Activated CD4-positive, alpha-beta T cell treated with anti-CD3 and anti-CD28 coated beads for 36 hours (primary cell): ENCODE measurements at regions not wholly inside any gene's neighbourhood (a gene's known extent, or its start where the extent isn't known, plus 50 kb on each side); places are given as distances from the start of the nearest gene placed in this dataset.

Experiments used
- ATAC-seq: fragments of 200-7000 bp; cut with Tn5 transposase; one replicate; pipeline ENCODE4 v1.10.0; 2021; ENCODE audit warnings: mild to moderate bottlenecking, moderate library complexity
- CTCF ChIA-PET: fragments of 350-600 bp; sonication (Branson Sonifier 250); formaldehyde crosslinking; loops from one replicate; lab custom pipeline; 2021; ENCODE audit warnings: antibody characterized with exemption; lab: Charles Lee
- POLR2A ChIA-PET: fragments of 350-600 bp; sonication (Branson Sonifier 250); formaldehyde crosslinking; loops from one replicate; lab custom pipeline; 2021; ENCODE audit warnings: antibody characterized with exemption, inconsistent platforms; lab: Charles Lee
- DNase-seq: peaks from one replicate; pipeline ENCODE4 v3.0.0-alpha.2; 2020
- H3K27ac Mint-ChIP-seq: one replicate; pipeline ENCODE4 v1.8.0; 2021; ENCODE audit warnings: mixed read lengths
- H3K27me3 Mint-ChIP-seq: one replicate; pipeline ENCODE4 v1.8.0; 2021; ENCODE audit warnings: mixed read lengths
- H3K36me3 Mint-ChIP-seq: one replicate; pipeline ENCODE4 v1.8.0; 2021; ENCODE audit warnings: low read depth, mixed read lengths
- H3K4me1 Mint-ChIP-seq: one replicate; pipeline ENCODE4 v1.8.0; 2021; ENCODE audit warnings: mixed read lengths
- H3K4me3 Mint-ChIP-seq: one replicate; pipeline ENCODE4 v1.8.0; 2021; ENCODE audit warnings: mild to moderate bottlenecking, moderate library complexity, mixed read lengths
- H3K9me3 Mint-ChIP-seq: one replicate; pipeline ENCODE4 v1.8.0; 2021; ENCODE audit warnings: low read depth, mixed read lengths
- intact Hi-C, 2 experiments: fragments of 100-400 bp; cut with DNase I in 1 of 2; cut with micrococcal nuclease in 1 of 2; formaldehyde crosslinking; loops; one replicate each; pipeline versions ENCODE4 v1.14.2 to v1.15.1; 2022 to 2024; cut with DNase I, micrococcal nuclease

DNA sequence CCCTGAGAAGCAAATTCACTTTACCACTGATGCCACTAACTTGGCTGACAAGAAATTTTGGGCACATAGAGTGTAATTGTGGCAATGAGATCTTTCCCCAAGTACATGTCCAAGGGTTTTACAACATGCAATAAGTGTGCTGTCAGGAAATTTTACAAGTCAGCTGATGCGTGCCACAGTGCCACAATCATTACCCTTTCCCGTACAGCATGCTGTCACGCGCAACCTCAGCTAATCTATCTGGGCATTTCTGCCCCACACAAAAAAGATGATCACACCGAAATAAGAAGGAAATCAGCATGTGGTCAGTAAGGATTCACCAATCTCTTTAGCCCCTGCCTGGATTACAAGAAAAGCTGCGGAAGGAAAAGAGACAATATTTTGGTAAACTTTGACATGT, 163.6 kb upstream of the PREP start:
- peaks cover 2% of the 10 kb centered on the region for H3K4me1 Mint-ChIP-seq
- intact Hi-C loops, result no loop called here
- H3K36me3 Mint-ChIP-seq, result no peaks in the 10 kb centered on the region
- H3K27ac Mint-ChIP-seq, result no peak overlapping the region
- CTCF ChIA-PET, result no interaction called here
- peaks cover 4% of the 10 kb centered on the region for H3K9me3 Mint-ChIP-seq
- ATAC-seq (no peak), DNase-seq (no peak)
- H3K27me3 Mint-ChIP-seq, result peaks cover 14% of the 10 kb centered on the region
- H3K4me3 Mint-ChIP-seq, result no peak overlapping the region
- POLR2A ChIA-PET, result no interaction called here

DNA sequence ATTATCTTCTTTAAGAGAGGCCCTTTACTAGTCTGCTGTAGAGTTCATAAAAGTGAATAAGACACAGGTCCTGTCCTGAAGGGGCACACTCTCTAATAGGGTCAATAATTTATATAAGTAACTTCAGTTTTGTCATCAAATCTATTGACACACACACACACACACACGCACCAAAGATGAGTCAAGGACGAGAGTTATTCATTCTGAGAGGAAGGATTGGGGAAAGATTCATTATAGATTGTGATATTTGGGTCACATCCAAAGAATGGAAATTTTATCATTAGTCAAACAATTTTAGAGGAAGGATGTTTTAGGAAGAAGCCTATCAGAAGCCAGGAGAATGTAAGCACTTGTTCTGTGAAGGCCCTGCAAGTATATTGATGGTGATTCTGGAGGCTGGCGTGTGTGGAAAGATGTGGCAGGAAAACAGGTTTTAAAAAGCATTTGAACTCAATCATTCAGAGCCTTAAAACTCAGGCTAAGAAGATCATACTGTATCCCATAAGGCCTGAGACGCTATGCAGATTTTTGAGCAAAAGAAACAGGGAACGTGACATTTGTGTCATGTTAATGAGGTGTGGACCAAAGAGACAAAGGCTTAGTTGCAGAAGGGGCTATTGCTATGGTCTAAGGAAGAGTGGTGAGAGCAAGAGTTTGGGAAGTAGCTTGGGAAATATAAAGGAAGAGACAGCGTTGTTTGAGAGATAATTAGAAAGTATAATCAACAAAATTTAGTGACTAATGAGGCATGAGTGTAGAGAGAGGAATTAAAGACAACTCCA, 161.4 kb upstream of the PREP start:
- H3K4me1 Mint-ChIP-seq, result peaks cover 2% of the 10 kb centered on the region
- no peak overlapping the region for H3K27ac Mint-ChIP-seq
- H3K36me3 Mint-ChIP-seq, result no peaks in the 10 kb centered on the region
- ChIA-PET CTCF (no interaction called here), POLR2A (no interaction called here)
- peaks cover 7% of the 10 kb centered on the region for H3K27me3 Mint-ChIP-seq
- H3K9me3 Mint-ChIP-seq, result peaks cover 4% of the 10 kb centered on the region
- no peak overlapping the region for H3K4me3 Mint-ChIP-seq
- intact Hi-C loops, result no loop called here
- ATAC-seq (no peak), DNase-seq (no peak)

DNA sequence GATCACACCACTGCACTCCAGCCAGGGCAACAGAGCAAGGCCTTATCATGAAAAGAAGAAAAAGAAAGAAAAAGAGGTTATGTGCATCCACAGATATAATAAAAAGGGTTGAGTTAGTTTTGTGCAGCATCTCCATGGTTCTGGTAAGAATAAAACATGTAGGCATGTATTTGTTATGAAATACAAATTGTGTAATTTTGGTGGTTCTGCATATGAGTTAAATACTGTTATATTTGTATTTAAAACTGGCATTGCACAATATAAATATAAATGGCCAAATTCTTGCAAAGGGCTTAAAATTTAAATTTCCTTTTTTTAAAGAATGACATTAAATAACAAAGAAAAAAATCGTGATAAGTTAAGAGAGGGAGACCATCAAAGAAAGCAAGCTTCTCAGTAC, 159.1 kb upstream of the PREP start:
- Mint-ChIP-seq H3K27me3 (peaks cover 10% of the 10 kb centered on the region), H3K9me3 (peaks cover 4% of the 10 kb centered on the region), H3K27ac (no peak overlapping the region), H3K4me3 (no peak overlapping the region), H3K4me1 (peaks cover under 1% of the 10 kb centered on the region), H3K36me3 (no peaks in the 10 kb centered on the region)
- ChIA-PET CTCF (no interaction called here), POLR2A (no interaction called here)
- intact Hi-C loops, result no loop called here
- DNase-seq (no peak), ATAC-seq (no peak)

DNA sequence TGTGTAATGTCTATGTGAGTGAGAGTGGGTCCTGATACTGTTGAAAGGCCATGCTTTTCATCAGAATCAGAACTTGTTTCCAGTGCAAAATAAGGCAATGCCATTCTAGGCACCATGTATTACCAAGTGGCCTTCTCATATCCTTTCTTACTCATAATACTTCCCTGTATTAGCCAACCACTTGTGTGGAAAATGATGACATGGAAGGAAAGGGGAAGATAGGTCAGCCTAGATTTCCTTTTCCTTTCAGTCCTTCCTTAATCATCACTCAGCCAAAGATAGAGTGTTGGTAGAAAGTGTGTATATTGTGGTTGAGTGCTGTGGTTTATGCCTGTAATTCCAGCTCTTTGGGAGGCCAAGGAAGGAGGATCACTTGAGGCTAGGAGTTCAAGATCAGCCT, 158.6 kb upstream of the PREP start:
- Mint-ChIP-seq H3K27ac (no peak overlapping the region), H3K4me3 (no peak overlapping the region), H3K36me3 (no peaks in the 10 kb centered on the region), H3K9me3 (peaks cover 5% of the 10 kb centered on the region), H3K4me1 (no peaks in the 10 kb centered on the region), H3K27me3 (peaks cover 9% of the 10 kb centered on the region)
- ChIA-PET POLR2A (no interaction called here), CTCF (no interaction called here)
- DNase-seq, result no peak
- no peak for ATAC-seq
- intact Hi-C loops, result no loop called here

DNA sequence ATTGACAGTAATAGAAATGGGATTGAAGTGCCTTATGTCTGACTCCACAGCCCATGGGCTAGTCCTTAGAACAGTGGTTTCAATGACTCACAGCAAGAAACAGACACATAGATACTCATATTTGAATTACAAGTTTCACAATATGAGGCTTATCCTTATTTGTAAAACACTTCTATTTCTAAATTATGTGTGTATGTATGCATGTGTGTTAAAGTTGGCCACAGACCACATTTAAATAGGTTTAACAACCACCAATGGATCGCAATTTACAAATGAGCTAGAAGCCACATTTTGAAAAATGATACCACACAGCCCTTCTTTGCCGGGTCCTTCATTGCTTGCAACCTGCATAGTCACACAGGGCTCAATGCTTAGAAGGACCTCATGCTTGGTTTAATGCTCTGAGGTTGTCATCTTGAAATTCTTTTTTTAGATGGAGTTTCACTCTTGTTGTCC, 157.8 kb upstream of the PREP start:
- Mint-ChIP-seq H3K9me3 (peaks cover 10% of the 10 kb centered on the region), H3K36me3 (no peaks in the 10 kb centered on the region), H3K27ac (no peak overlapping the region), H3K4me1 (no peaks in the 10 kb centered on the region), H3K4me3 (no peak overlapping the region), H3K27me3 (peaks cover 13% of the 10 kb centered on the region)
- peak; percentile 92 for ATAC-seq
- CTCF ChIA-PET, result interaction anchor here (0.6 kb wide), 1 partner anchor 1793 kb away, joined by 3 read pairs; no protein-coding TSS in a partner anchor
- POLR2A ChIA-PET, result no interaction called here
- intact Hi-C loops, result no loop called here
- no peak for DNase-seq

DNA sequence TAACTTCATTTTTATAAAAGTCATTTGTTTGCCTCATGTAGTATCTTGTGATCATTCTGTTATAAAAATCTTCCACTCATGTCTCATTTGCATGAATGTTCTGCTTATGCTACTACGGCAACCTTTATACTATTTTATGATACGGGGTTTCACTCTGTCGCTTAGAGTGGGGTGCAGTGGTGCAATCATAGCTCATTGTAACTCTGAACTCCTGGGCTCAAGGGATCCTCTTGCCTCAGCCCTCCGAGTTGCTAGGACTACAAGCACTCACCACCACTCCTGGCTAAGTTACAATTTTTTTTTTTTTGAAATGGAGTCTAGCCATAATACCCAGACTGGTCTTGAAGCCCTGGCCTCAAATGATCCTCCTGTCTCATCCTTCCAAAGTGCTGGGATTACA, 154.4 kb upstream of the PREP start:
- Mint-ChIP-seq H3K4me1 (no peaks in the 10 kb centered on the region), H3K4me3 (no peak overlapping the region), H3K27ac (no peak overlapping the region), H3K36me3 (no peaks in the 10 kb centered on the region), H3K9me3 (peaks cover 5% of the 10 kb centered on the region), H3K27me3 (peaks cover 17% of the 10 kb centered on the region)
- ATAC-seq, result no peak
- no peak for DNase-seq
- POLR2A ChIA-PET, result no interaction called here
- CTCF ChIA-PET, result no interaction called here
- intact Hi-C loops, result no loop called here

DNA sequence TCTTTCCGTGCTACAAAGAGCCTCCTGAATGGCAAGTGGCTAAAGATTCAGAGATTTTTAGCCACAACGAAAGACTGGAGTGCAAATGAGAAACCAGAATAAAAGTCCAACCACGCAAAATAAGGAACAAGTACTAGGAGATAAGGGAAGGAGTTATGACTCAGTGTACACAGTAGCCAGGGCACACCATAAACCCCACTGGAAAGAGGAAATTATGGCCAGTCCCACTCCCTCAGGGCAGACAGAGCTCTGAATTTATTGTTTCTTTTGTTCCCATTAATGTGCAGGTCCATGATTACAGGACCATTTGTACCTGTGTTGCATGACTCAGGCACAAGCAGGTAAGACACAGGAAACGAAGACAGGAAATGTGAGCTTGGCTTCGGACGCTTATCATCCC, 150.3 kb upstream of the PREP start:
- Mint-ChIP-seq H3K27ac (no peak overlapping the region), H3K4me1 (no peaks in the 10 kb centered on the region), H3K9me3 (peaks cover 5% of the 10 kb centered on the region), H3K27me3 (peaks cover 22% of the 10 kb centered on the region), H3K4me3 (no peak overlapping the region), H3K36me3 (no peaks in the 10 kb centered on the region)
- ChIA-PET POLR2A (no interaction called here), CTCF (no interaction called here)
- intact Hi-C loops, result no loop called here
- ATAC-seq (no peak), DNase-seq (no peak)

DNA sequence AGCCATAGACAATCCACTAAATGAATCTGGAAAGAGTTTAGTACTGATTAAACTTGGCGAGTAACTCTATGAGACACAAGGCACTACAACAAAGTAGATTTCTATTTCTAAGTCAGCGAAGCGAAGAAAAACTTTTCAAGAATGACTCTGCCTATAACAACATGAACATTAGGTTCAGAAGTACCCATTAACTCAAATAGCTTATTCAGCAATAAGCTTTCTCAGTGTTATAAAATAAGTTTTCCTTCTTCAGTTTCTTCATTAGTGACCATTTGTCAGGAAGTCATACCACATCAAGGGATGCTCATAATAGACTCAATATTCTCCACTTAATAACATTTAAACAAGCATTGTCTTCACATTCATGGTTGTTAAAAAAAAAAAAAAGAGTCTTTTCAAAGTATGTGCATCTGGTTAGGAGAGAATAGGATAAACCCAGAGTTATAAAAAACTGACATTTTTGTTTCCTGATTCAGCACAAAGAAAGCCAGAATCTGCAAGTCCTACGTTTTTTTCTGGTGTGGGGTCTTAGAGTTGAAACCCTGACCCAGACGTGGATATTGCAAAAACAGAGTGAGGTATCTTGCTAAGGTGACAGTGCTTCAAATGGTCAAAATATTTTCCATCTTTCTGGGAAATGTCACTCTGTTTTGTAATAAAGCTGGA, 148.2 kb upstream of the PREP start:
- Mint-ChIP-seq H3K4me1 (no peaks in the 10 kb centered on the region), H3K36me3 (no peaks in the 10 kb centered on the region), H3K4me3 (no peak overlapping the region), H3K27ac (no peak overlapping the region), H3K9me3 (peaks cover under 1% of the 10 kb centered on the region), H3K27me3 (peaks cover 20% of the 10 kb centered on the region)
- DNase-seq, result no peak
- intact Hi-C loops, result no loop called here
- ChIA-PET POLR2A (no interaction called here), CTCF (no interaction called here)
- ATAC-seq, result no peak

DNA sequence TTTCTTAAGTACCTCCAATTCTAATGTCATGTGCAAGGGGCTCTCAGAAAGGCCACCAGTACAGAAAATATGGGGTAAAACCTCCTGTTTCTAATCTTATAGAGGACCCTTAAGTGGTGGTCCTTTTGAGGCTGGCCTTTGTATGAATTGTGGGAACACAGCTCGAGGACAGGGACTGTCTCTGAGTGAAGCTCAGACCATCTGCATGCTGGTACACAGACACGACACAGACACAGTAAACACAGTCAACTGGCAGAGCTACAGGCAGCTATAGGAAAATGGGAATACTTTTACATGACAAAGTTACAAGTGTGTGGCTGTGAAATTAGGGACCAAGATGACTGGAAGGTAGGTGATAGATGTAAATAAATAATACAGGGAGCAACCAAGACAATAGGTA, 143.9 kb upstream of the PREP start:
- intact Hi-C loops, result no loop called here
- POLR2A ChIA-PET, result no interaction called here
- ATAC-seq (no peak), DNase-seq (no peak)
- no peaks in the 10 kb centered on the region for H3K4me1 Mint-ChIP-seq
- no peak overlapping the region for H3K4me3 Mint-ChIP-seq
- no peaks in the 10 kb centered on the region for H3K36me3 Mint-ChIP-seq
- CTCF ChIA-PET, result no interaction called here
- peaks cover 15% of the 10 kb centered on the region for H3K27me3 Mint-ChIP-seq
- H3K9me3 Mint-ChIP-seq, result no peaks in the 10 kb centered on the region
- H3K27ac Mint-ChIP-seq, result no peak overlapping the region

DNA sequence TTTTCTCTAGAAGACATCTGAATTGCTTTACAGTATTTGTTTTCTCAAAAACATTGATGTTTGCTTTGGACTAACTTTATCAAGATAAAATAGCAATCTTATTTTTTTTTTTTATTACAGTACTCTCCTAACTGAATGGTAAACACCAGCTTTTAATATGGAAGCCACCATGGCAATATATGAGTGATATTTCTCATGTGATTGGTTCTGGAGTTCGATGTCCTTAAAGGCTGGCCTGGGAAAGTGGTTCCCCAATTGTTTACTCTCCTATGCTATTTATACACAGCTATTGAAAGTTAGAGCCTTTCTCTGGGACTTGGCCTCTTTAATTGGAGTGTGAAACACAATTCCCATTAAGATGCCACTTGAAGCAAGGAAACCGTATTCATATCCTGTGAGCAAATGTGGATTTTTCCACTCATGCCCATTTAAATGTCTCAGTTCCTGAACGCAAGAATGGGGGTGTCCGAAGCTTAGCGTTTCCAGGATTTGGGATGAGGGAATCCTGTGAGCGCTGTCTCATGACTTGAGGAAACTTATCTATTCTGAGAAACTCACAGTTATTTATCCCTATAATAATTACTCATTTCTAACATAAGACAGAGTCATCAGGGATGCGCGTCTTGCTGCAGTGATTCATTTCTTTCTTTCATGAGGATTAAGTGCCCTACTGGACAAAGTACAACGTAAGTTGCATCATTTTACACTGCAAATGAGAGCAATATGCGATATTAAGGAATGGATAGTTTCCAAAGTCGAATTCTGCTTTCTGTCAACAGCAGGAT, 143.3 kb upstream of the PREP start:
- intact Hi-C loops, result no loop called here
- Mint-ChIP-seq H3K27ac (no peak overlapping the region), H3K27me3 (peaks cover 15% of the 10 kb centered on the region), H3K4me1 (no peaks in the 10 kb centered on the region), H3K36me3 (no peaks in the 10 kb centered on the region), H3K4me3 (no peak overlapping the region), H3K9me3 (no peaks in the 10 kb centered on the region)
- ATAC-seq, result no peak
- CTCF ChIA-PET, result no interaction called here
- DNase-seq, result no peak
- POLR2A ChIA-PET, result no interaction called here

DNA sequence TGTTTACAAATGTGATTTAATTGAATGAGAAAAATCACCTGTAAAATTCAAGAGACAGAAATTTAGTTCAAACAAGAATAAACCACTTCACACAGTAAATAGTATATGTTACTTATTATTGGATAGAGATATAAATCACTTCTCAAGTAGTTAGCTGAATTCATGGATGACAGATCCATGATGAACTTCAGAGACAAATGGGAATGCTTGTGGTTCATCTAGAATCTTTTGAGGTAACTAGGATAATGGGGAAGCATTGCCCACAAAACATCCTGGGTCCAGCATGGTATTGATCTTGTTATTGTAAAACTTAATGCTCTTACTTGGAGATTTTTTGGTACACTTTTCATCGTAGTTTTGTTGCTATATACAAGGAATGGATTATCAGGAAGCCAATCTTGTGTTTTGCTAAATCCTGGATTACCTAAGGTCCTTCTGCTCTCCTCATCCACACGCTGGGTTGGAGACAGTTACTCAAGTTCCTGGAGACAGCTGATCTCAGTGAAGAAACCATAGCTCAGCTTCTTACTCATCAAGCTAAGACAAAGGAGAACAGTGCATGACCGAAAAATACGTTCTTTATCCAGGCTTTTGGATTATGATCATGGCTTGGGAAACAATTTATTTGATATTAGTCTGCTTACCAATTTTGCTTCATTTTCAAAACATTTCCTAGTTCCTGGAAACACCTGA, 142.5 kb upstream of the PREP start:
- no peaks in the 10 kb centered on the region for H3K36me3 Mint-ChIP-seq
- no peak for DNase-seq
- intact Hi-C loops, result no loop called here
- no peaks in the 10 kb centered on the region for H3K9me3 Mint-ChIP-seq
- H3K4me3 Mint-ChIP-seq, result no peak overlapping the region
- H3K4me1 Mint-ChIP-seq, result no peaks in the 10 kb centered on the region
- H3K27ac Mint-ChIP-seq, result no peak overlapping the region
- POLR2A ChIA-PET, result no interaction called here
- H3K27me3 Mint-ChIP-seq, result peaks cover 13% of the 10 kb centered on the region
- CTCF ChIA-PET, result no interaction called here
- no peak for ATAC-seq
